ENCODE measurements at regions not wholly inside any gene's neighbourhood (a gene's known extent, or its start where the extent isn't known, plus 50 kb on each side); places are given as distances from the start of the nearest gene placed in this dataset.

DNA sequence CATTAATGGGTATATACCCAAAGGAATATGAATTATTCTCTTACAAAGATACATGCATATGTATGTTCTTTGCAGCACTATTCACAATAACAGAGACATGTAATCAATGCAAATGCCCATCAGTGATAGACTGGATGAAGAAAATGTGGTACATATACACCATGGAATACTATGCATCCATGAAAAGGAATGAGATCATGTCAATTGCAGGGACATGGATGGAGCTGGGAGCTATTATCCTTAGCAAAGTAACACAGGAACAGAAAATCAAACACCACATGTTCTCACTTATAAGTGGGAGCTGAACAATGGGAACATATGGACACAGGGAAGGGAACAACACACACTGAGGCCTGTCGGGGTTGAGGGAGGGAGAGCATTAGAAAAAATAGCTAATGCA is 141.1 kb upstream of the HS3ST4 start:
- TF ChIP-seq CTCF (IDR thresholded peaks at IDR 0.05; ENCODE audit: low read depth, low read length) (no peak), EZH2phosphoT487 (IDR thresholded peaks at IDR 0.05; ENCODE audit: low read depth) (no peak)
